GM10266 (cell line): ENCODE measurements at regions not wholly inside any gene's neighbourhood (a gene's known extent, or its start where the extent isn't known, plus 50 kb on each side); places are given as distances from the start of the nearest gene placed in this dataset.

Experiments
- DNase-seq: peaks from one replicate; pipeline ENCODE4 v3.0.0; 2012; ENCODE audit errors: extremely low spot score
- TF ChIP-seq, protein P1 (sequence below): IDR thresholded peaks from 2 replicates; pipeline ENCODE4 v1.5.1; 2012; ENCODE audit warnings: mild to moderate bottlenecking, low read depth; ENCODE audit not compliant: control insufficient read depth, insufficient read depth; ENCODE audit errors: missing control alignments

DNA sequence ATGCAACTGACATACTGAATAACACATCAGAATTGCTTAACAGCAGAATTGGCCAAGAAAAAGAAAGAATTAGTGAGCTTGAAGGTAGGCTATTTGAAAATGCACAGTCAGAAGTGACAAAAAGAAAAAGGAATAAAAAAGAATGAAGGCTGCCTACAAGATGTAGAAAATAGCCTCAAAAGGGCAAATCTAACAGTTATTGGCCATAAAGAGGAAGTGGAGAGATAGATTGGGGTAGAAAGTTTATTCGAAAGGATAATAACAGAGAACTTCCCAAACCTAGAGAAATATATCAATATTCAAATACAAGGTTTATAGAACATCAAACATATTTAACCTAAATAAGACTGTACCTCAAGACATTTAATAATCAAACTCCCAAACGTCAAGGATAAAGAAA lies 67.5 kb downstream of the ATP6V1G3 start:
- DNase-seq = no peak
- TF ChIP-seq, protein P1, sequence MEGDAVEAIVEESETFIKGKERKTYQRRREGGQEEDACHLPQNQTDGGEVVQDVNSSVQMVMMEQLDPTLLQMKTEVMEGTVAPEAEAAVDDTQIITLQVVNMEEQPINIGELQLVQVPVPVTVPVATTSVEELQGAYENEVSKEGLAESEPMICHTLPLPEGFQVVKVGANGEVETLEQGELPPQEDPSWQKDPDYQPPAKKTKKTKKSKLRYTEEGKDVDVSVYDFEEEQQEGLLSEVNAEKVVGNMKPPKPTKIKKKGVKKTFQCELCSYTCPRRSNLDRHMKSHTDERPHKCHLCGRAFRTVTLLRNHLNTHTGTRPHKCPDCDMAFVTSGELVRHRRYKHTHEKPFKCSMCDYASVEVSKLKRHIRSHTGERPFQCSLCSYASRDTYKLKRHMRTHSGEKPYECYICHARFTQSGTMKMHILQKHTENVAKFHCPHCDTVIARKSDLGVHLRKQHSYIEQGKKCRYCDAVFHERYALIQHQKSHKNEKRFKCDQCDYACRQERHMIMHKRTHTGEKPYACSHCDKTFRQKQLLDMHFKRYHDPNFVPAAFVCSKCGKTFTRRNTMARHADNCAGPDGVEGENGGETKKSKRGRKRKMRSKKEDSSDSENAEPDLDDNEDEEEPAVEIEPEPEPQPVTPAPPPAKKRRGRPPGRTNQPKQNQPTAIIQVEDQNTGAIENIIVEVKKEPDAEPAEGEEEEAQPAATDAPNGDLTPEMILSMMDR = no peak

DNA sequence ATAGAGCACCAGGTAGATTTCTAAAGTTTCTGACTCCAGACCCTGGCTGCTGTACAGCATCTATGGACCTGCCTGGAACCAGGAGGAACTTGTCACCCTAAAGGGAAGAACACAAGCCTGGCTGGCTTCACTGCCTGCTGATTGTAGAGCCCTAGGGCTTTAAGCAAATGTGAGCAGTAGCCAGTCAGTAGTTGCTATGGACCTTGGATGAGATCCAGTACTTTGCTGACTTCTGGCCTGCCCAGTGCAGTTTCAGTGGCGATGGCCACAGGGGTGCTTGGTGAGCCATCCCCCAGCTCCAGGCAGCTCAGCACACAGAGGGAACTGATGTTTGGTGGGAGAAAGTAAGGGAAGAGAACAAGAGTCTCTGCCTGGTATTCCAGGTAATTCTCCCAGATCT lies 68.4 kb downstream of the ATP6V1G3 start:
- no peak for DNase-seq
- TF ChIP-seq, protein P1 = no peak

DNA sequence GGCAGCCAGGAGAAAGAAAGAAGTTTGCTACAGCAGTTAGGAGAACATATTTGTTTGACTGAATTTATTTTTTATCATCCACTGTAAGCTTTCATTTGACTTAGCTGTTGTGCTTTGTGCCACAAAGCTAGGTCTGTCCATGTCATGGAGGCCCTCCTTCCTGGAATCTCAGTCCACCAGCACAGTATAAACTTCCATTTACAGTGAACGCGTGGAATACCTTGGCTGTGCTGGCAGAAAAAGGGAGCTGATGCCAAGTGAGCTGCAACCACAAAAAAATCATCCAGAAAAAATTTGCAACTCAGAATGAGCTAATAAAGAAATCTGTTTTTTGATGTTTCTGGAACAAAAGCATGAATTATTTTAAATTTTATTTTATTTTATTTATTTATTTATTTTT lies 72.6 kb downstream of the ATP6V1G3 start:
- TF ChIP-seq, protein P1 = no peak
- no peak for DNase-seq

DNA sequence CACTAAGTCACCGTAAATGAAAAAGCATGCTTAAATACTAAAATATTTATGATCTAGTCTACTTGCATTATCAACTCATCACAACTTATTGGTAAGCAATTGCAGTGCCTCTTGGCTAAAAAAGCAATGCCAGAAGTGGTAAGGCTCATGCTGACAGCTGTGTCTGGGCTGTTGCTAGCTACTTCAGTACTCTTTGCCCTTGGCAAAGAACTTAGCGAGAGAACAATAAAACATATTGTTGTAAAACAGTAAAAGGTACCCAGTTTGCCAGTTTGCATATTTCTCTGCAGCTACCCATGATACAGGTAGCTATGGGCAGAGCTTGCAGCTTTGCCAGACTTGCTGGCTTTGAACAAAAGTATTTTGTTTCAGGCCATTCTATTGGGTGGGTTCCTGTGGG lies 73.1 kb downstream of the ATP6V1G3 start:
- TF ChIP-seq, protein P1 = no peak
- no peak for DNase-seq

DNA sequence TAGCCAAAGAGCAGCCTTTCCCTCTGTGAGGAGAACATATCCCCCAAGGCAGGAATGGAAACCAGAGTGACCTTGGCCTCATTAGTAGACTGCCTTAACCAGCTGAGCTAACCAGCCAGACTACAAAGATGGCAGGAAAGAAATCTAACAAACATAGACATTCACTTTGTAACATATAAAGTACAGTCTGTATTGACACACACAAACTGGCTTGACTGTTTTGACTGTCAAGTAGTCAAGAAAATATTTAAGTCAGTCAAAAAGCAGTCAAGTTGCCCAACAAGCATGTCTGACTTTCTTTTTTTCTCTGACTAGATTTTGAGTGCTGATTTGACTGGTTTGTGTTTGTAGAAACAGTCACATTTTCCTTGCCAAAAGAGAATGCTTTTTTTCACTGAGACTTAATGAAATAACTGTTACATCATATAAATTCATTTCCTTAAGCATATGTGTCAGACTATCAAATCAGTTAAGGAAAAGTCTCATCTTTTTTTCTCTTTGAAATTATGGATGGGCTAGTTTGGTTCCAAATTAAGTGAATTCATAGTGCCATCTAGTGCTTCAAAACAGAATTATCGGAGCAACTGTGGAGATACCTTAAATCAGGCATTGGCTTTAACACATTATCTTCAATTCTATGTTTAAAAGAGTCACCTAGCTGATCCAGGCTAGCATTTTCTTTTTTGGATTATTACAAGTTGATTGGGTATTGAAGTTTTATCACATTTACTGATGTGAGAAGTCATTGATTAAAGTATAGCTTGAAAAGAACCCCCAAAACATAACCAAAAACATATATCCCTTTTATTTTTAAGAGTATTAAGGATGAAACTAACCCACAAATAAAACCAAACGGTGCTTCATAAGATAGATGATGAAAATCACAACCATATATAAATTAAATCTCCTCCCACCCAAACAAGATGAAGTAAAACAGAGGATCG lies 75.0 kb downstream of the ATP6V1G3 start:
- peak; percentile 16 for DNase-seq
- TF ChIP-seq, protein P1 = peak; percentile 63

DNA sequence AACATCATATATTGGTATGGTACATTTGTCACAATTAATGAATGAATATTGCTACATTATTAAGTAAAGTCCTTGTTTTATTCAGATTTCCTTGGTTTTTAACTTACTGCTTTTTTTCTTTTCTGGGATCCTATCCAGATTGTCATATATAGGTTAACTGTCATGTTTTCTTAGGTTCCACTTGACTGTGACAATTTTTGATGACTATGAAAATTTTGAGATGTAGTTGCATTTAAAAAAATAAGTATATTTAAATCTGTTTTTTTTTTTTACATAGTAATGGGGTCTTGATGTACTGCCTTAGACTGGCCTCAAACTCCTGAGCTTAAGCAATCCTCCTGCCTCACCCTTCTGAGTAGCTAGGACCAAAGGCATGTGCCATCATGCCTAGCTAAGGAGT lies 76.8 kb downstream of the ATP6V1G3 start:
- DNase-seq = no peak
- TF ChIP-seq, protein P1 = no peak

DNA sequence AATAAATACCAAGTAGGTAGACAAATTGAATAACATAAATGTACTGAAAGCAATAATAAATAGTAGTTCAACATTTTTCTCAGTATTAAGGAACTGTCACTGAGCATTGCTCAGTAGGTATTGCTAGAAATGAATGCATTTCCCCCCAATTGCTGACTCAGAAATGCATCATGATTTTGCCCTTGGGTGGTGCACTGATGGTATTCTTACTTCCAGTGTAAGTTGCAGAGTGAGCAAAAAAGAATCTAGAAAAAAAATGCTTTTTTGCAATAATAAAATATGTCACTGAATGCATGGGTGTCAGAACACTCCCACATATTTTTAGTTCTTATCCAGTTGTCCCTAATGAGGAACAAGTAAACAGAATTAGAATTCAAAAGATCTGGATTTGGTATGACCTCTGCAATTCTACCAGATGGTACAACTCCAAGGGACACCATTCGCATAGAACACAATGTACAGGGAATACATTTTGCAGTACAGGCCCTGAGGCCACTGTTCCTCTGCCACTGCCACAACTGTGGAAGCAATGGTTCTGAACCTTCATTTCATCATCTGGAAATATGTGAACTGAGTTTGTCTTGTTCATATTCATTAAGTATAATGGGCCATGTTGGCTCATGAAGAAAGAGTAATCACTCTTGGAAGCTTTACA lies 78.0 kb downstream of the ATP6V1G3 start:
- no peak for DNase-seq
- TF ChIP-seq, protein P1 = no peak
